ENCODE measurements at regions not wholly inside any gene's neighbourhood (a gene's known extent, or its start where the extent isn't known, plus 50 kb on each side); places are given as distances from the start of the nearest gene placed in this dataset.

DNA sequence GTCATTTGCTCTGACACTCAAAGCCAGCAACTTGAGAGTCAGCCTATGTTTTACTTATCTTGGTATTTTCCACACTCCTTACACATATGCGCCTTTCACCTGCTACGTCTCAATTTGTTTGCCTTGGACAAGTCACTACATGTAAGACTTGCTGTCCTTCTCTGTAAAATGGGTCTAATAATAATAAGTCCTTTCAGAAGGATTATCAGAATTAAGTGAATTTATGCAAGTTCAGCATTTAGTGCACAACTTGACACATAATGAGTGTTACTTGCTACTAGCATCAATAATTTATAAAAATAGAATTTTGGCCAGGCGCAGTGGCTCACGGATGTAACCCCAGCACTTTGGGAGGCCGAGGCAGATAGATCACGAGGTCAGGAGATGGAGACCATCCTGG, 71.1 kb upstream of the UBL3 start:
- no peak for DNase-seq

DNA sequence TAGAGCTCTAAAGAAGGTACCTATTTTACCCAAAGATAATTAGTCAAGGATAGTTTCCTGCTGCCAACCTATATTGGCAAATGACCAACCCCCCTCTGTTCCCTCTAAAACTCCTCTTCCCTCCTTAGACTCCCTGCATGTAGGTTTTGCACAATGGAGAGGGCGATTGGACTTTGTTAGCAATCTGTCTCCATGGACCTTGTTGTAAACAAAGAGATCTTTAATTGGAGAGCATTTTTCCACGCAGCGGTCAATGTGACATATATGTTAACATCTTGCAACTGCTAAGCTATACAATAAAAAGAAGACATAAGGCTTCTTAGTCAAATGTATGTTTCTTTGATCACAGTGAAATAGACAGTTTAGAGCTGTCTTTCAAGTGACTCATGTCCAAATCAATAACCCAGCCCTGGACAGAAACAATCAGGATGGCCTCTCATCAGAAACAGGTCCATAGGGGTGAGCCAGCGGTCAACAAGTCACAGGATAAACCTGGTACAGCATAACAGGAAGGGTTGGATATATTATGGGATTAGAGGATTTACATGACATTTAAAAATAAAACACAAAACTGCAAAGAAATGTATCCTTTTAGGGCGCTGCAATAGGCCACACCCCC, 69.7 kb upstream of the UBL3 start:
- DNase-seq: no peak

DNA sequence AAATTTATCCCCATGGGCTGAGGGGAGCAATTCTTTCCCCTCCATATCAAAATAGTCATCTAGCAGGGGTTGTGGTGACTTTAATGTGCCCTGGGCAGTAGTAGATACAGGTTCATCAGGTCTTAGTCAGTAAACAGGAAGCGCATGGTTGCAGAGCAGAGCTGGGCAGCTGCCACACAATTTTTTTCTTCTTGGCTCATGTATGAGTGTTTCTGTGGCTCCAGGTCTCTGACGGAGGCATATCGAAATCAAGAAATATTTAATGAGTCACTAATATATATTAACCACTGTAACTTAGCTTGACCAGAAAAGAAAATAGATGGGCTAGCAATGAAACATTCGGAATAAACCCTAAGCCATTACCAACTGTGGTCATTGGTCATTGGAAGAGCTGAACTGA, 68.4 kb upstream of the UBL3 start:
- no peak for DNase-seq

DNA sequence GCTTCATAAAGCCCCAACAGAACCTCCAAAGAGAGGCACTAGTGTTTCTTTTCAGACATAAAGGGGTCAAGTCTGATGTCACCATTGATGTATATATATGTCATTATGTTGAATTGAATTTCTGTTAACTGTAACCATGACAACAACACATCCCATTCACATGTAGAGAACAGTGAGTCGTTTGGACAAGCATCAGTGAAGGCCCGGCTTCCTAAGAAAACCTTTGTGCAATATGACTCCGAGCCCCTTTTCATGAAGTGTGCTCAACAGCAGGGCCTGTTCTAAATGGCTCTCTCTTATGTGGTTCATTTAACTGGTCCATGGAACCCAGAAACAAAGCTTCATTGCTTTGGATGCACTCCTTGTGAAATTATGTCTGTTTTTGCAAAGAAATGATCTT, 67.2 kb upstream of the UBL3 start:
- no peak for DNase-seq

DNA sequence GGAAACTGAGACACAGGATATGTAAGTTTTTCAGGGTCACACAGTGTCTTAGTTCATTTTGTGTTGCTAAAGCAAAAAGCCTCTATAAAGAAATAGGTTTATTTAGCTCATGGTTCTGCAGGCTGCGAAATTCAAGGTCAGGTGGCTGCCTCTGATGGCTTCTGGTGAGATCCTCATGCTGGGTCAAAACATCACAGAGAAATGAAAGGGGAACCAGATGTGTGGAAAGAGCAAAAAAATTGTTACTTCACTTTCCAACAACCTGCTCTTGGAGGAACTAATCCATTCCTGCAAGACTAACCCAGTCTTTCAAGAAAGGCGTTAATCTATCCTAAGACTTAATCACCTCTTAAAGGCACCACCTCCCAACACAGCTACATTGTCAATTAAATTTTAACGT, 64.2 kb upstream of the UBL3 start:
- peak; percentile 8 for DNase-seq

DNA sequence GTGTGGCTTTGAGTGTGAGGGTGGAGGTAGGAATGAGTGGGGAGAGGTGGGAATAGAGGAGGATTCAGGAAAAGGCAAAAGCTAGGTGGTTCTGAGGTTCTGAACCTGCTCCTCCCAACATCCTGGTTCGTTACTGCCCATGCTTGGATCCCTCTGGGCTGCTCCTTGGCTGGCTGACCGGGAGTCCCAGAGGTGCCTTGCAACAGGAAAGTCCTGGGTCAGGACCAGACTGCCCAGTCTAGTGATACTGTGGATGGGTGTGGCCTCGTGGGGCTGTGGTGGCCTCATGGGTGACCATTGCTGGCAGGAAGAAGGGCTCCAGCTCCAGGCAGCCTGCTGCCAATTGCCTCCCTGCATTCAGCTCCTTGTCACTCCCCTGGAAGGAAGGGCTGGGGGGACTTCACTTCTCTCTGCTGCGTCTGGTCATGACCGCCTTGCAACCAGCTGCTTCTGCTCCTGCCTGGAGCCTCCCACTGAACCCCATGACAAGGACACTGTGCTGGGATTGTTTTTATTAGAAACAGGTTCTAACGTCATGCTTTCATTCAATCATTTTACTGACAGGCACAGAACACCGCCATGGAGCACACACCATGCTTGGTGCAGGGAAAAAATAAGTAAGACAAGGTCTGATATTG, 61.5 kb upstream of the UBL3 start:
- DNase-seq: no peak

DNA sequence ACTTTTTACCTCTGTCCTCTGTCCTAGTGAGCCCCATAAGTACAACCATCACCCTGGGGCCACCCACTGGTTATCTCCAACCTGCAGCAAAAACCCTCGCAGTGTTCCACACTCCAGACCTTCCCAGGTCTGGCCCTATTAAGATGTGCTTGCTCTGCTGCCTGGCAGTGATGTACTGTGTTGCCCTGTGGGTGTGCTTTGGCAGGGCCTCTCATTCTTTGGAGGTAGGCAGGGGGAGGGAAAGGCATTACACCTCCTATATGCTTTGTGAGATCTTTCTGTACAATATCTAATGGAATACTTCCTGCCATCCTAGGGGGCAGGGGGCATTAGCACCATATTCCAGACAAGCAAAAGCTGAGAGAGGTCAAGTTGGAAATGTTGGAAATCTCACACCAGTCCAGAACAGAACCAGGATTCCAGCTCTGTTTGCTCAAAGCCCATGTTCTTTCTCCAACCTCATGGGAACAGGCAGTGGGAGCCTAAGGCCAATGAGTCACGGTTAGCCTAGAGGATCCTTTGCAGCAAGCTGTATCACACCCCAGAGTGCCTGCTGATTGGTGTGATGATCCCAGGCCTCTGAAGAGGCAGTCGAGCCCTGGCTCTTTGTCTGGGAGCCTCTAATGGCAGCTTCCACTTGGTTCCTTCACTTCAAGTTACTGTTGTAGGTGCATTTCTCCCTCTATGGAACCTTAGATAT, 59.7 kb upstream of the UBL3 start:
- DNase-seq: no peak

DNA sequence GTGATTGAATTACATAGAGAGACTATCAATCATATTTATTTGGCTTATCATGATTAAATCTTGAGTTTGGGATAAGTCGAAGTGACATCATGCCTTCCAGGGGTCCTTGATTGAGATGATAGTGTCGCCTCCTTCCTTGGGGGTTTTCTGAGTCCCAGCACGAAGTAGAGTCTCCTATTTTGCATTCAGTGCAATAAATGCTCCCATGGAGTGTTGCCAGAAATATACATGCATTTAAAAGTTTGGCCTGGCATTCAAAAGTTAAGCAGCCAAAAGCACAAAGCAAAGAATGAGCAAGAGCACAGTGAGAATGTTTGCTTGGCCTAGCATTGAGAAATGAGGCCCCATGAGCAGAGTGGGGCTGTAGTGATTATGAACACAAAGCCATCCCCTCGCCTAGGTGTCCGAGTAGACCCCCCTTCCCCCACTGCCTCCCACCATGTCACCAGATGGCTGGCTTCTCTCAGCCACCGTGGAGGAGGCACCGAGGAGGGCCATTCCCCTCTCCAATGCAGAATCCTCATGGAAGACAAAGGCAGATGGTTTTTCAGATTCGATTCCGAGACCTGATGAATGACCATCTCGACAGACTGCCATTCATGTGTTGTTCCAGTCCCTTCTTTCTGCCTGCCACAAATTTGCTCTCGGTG, 58.8 kb upstream of the UBL3 start:
- no peak for DNase-seq

DNA sequence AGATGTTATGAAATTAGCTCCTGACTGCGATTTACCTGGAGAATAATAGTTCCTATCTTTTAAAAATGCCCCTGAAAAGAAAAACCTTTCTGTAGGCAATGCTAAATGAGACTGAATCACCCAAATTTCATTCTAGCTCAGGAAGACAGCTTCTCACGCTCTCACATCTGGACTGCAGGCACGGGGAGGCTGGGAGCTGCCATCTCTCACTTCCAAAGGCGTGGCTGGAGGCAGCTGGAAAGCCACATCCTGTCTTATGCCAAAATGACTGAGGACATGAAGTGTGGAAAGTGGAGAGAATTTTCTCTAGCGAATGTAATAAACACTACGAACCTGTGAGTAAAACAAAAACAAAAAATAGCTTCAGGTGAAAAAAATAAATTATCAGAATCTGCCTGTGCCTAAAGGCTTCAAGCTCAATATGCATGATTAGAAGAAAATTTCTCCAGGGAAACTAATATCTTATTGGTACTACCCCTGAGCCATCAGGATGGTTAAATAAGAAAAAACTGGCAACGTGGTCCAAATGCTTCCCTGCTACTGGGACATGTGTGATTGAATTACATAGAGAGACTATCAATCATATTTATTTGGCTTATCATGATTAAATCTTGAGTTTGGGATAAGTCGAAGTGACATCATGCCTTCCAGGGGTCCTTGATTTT, 58.1 kb upstream of the UBL3 start:
- DNase-seq: no peak

DNA sequence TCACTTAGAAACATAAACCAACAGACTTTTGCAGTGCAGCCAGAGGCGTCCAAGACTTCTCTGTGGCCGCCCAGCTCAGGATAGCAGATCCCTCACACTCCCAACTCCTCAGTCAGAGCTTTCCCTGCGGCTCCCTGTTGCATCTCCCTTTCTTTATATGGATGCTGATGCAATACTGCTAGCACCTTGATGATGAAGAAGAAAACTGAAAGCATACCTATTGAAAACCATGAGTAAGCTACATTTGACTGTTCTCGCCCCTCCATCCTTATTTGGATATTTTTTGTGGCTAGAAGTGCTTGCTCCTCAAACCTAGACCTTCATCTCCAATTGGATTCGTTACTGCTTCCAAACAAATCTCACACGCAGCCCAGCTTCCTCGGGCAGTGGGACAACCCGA, 57.3 kb upstream of the UBL3 start:
- DNase-seq: no peak

DNA sequence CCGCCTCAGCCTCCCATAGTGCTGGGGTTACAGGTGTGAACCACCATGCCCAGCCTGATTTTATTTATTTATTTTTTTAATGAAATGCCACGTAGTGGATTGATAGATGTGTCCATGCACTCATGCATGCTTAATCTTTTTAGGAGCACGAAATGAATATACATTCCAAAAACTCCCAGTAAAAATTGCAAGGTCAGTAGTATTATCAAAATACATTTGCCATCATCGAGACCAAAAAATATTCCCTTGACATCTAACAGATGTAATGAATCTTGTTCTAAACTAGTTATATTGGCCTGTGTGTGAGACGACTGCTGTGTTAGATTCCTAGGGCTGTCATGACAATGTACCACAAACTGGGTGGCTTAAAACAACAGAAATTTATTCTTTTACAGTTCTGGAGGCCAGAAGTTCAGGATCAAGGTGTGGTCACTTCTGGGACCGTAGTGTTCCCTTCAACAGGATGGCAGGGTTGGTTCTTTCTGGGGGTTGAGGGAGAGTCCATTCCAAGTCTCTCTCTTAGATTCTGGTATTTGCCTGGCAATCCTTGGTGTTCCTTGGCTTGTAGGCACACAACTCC, 56.1 kb upstream of the UBL3 start:
- DNase-seq: no peak

DNA sequence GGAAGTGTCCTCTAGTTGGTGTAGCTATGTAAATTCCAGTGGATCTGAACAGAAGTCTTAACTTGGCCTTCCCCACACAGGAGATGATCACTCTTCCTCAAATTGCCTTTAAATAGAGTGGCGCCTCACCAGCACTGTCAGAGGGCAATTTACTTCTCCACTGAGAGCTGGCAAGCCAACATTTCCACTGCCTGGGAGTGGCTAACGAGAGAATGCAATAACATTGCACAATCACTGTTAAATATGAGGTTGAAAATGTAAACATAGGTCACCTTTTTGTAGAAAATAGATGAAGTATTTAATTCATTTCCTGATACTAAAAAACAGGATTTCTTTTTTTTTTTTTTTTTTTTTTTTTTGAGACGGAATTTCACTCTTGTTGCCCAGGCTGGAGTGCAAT, 55.4 kb upstream of the UBL3 start:
- DNase-seq: peak; percentile 44

DNA sequence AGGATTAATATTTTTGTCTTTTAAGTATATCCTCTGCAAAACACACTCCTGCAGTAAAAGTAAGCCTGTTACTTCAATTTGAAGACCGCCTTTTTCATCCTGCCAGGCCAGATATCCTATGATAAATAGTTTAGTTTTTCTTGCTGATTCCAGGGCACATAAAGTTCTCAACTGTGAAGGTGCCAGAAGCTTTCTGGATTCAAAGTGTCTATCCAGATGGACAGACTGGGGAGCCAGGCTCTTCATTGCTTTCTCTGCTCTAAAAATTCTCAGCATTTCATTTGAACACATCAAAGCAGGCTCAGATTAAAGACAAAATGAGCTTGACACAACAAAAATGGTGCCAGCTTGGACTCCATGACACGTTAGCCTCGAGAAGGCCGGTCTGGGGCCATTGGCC, 53.6 kb upstream of the UBL3 start:
- no peak for DNase-seq

DNA sequence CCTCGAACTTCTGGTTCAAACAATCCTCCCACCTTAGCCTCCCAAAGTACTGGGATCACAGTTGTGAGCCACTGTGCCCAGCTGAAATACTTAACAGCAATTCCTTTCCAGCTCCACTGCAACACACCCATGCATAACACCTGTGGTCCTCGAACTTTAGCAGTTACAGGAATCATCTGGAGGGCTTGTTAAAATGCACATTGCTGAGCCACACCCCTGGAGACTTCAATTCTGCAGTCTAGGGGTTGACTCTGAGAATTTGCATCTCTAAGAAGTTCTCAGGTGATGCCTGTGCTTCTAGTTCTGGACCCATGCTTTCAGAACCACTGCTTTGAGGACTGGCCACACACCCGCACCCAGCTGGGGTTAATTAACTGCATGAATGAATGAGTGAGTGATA, 53.1 kb upstream of the UBL3 start:
- DNase-seq: no peak

DNA sequence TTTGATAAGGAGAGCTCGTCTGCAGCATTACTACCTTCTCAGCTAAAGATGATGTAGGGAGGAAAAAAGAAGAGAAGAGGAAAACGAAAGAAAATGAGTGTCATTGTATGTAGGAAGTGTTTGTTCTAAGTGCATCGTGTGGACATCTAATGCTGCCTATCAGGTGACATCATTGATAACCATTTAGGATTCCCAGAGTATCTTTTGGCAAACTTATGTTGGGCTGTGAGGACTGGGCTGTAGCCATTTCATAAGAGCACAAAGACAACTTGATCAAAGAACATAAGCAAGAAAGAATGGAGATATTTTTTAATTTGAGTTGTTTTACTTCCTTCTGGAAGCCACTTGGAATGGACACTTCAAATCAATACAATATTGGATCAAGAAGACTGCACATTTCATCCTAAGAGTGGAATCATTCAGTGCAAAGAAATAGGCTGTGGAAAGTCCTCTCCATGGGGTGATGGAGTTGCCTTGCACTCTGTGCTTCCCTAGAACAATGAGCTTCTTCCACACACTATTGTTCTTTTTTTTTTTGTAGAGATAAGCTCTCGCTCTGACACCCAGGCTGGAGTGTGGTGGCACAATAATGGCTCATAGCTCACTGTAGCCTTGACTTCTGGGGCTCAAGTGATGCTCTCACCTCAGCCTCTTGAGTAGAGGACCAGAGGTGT, 52.4 kb upstream of the UBL3 start:
- DNase-seq: no peak

DNA sequence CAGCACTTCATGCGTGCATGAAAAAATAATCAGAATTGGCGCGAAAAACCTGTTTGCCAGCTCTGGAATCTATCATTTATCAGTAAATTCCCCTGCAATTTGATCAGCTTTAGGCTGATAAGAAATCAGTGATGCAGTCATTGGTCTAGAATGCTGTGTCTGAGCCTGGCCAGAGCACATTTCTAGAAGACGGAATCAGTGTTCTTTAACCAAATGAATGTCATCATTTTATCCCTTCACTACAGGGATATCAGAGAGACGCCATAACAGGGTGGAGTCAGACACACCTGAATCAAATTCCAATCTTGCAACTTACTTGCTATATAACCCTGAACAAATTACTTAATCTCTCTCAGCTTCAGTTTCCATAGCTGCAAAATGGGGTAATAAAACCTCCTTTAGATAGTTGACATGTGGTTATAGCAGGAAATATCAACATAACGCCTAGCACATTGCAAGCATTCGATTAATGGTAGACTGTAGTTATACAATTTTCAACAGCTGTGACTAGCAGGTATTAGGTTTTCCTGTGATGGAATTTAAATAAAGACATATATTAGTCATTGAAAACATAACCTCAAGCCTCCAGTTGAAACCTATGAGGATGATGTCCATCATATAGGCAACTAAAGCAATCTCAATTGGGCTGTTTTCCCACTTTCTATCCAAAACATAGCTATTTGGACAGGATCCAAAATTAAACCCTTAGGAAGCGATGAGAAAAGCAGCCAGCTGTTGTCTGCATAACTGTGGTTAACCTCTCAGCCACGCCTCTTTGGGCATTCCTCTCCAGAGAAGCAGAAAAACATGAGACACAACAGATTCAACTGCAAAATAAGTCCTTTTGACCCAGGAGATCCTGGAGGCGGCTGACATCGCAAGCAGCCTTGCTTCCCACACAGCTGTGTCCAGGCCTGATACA, 51.6 kb upstream of the UBL3 start:
- DNase-seq: no peak

Measured in SIG-M5 (cell line).